ENCODE measurements at regions not wholly inside any gene's neighbourhood (a gene's known extent, or its start where the extent isn't known, plus 50 kb on each side); places are given as distances from the start of the nearest gene placed in this dataset.

- Histone ChIP-seq H3K4me3 (no peak overlapping the region), H3K9me3 (peaks cover 0 to 34% (median 6%) of the 10 kb centered on the region in 8 donors), H3K27me3 (replicated peaks in 1 of 7) (no peaks in the 10 kb centered on the region), H3K27ac (no peak overlapping the region), H3K36me3 (no peaks in the 10 kb centered on the region), H3K4me1 (no peaks in the 10 kb centered on the region)
- DNase-seq, result no peak
- WGBS, 5 donors, result 82 to 100% (median 91%) methylated on average over 1 of the region's 1 CpG
- no peak for TF ChIP-seq POLR2AphosphoS5 (IDR thresholded peaks at IDR 0.05)
- no peak for TF ChIP-seq POLR2A (IDR thresholded peaks at IDR 0.05)
- no peak for TF ChIP-seq CTCF (IDR thresholded peaks at IDR 0.05 in 8 of 11, conservative IDR thresholded peaks at IDR 0.05 in 3 of 11)
- intact Hi-C loops (cut with DNase I; ENCODE audit: low total_unique reads), result no loop called here
Measured at GRCh38 chr7:153245809-153246208, 486.3 kb downstream of the ACTR3B start.

GRCh38 chr7:153247926-153248325, 488.4 kb downstream of the ACTR3B start:
- WGBS, 5 donors, result 74 to 79% (median 75%) methylated on average over 4 of the region's 4 CpGs
- H3K36me3 ChIP-seq, result no peaks in the 10 kb centered on the region
- peaks cover 0 to 26% (median under 1%) of the 10 kb centered on the region in 8 donors for H3K9me3 ChIP-seq
- no peaks in the 10 kb centered on the region for H3K27me3 ChIP-seq (replicated peaks in 1 of 7)
- H3K4me3 ChIP-seq, result no peak overlapping the region
- no peak overlapping the region for H3K27ac ChIP-seq
- no peak for TF ChIP-seq CTCF (IDR thresholded peaks at IDR 0.05 in 8 of 11, conservative IDR thresholded peaks at IDR 0.05 in 3 of 11)
- no peak for TF ChIP-seq POLR2A (IDR thresholded peaks at IDR 0.05)
- no peak for TF ChIP-seq POLR2AphosphoS5 (IDR thresholded peaks at IDR 0.05)
- DNase-seq, result no peak
- intact Hi-C loops (cut with DNase I; ENCODE audit: low total_unique reads), result no loop called here
- no peaks in the 10 kb centered on the region for H3K4me1 ChIP-seq

- Histone ChIP-seq H3K4me1 (no peaks in the 10 kb centered on the region), H3K36me3 (no peaks in the 10 kb centered on the region), H3K9me3 (peaks cover 0 to 5% (median 0%) of the 10 kb centered on the region in 8 donors), H3K27ac (no peak overlapping the region), H3K4me3 (no peak overlapping the region), H3K27me3 (replicated peaks in 1 of 7) (no peaks in the 10 kb centered on the region)
- intact Hi-C loops (cut with DNase I; ENCODE audit: low total_unique reads), result no loop called here
- no peak for TF ChIP-seq POLR2AphosphoS5 (IDR thresholded peaks at IDR 0.05)
- TF ChIP-seq CTCF (IDR thresholded peaks at IDR 0.05 in 8 of 11, conservative IDR thresholded peaks at IDR 0.05 in 3 of 11), result no peak
- TF ChIP-seq POLR2A (IDR thresholded peaks at IDR 0.05), result no peak
- no peak for DNase-seq
- 56 to 70% (median 68%) methylated on average over 6 of the region's 6 CpGs for WGBS, 5 donors
Measured at GRCh38 chr7:153258686-153259085, 499.1 kb downstream of the ACTR3B start.

- Histone ChIP-seq H3K4me1 (no peaks in the 10 kb centered on the region), H3K4me3 (no peak overlapping the region), H3K9me3 (peaks cover 0 to 41% (median 24%) of the 10 kb centered on the region in 8 donors), H3K27ac (no peak overlapping the region), H3K27me3 (replicated peaks in 1 of 7) (no peaks in the 10 kb centered on the region), H3K36me3 (no peaks in the 10 kb centered on the region)
- TF ChIP-seq CTCF (IDR thresholded peaks at IDR 0.05 in 8 of 11, conservative IDR thresholded peaks at IDR 0.05 in 3 of 11), result no peak
- TF ChIP-seq POLR2A (IDR thresholded peaks at IDR 0.05), result no peak
- TF ChIP-seq POLR2AphosphoS5 (IDR thresholded peaks at IDR 0.05), result no peak
- intact Hi-C loops (cut with DNase I; ENCODE audit: low total_unique reads), result no loop called here
- DNase-seq, result no peak
- 86 to 94% (median 87%) methylated on average over 2 of the region's 2 CpGs for WGBS, 5 donors
Measured at GRCh38 chr7:153276394-153276793, 516.8 kb downstream of the ACTR3B start.

All from spleen (tissue), 11 donors.